HFFc6 (cell line): ENCODE measurements at regions not wholly inside any gene's neighbourhood (a gene's known extent, or its start where the extent isn't known, plus 50 kb on each side); places are given as distances from the start of the nearest gene placed in this dataset.
"Not testable (repeated sequence)": the region's sequence is repeated elsewhere in the genome, so short reads cannot be mapped to it uniquely, and the experiment has no call there.

Experiments
- DNase-seq: peaks from one replicate; pipeline ENCODE4 v3.0.0-alpha.2; 2018
- H3K27ac Mint-ChIP-seq: 2 replicates; pipeline ENCODE4 v1.8.0; 2020; ENCODE audit warnings: mild to moderate bottlenecking, mixed read lengths
- H3K27me3 Mint-ChIP-seq: 2 replicates; pipeline ENCODE4 v1.8.0; 2021; ENCODE audit warnings: mild to moderate bottlenecking, moderate library complexity, mixed read lengths; ENCODE audit not compliant: insufficient read depth
- H3K36me3 Mint-ChIP-seq: 2 replicates; pipeline ENCODE4 v1.8.0; 2021; ENCODE audit warnings: low read depth, mixed read lengths
- H3K4me1 Mint-ChIP-seq: 2 replicates; pipeline ENCODE4 v1.8.0; 2020; ENCODE audit warnings: low read depth, mixed read lengths
- H3K4me3 Mint-ChIP-seq: 2 replicates; pipeline ENCODE4 v1.8.0; 2020; ENCODE audit warnings: mild to moderate bottlenecking, moderate library complexity, mixed read lengths
- H3K9me3 Mint-ChIP-seq: 2 replicates; pipeline ENCODE4 v1.8.0; 2020; ENCODE audit warnings: mild to moderate bottlenecking, mixed read lengths
- CTCF ChIP-seq: fragments of 200-600 bp; sonication (generic); IDR thresholded peaks from 2 replicates; pipeline ENCODE4 v1.5.0; 2021; ENCODE audit warnings: antibody characterized with exemption, mild to moderate bottlenecking

- Mint-ChIP-seq H3K27me3 (peaks cover 4% of the 10 kb centered on the region; the same call in 1 of the 2 replicates), H3K36me3 (peaks cover 8% of the 10 kb centered on the region; the same call in 1 of the 2 replicates), H3K27ac (no peak overlapping the region), H3K9me3 (peaks cover 13% of the 10 kb centered on the region), H3K4me1 (peaks cover under 1% of the 10 kb centered on the region; the same call in 1 of the 2 replicates), H3K4me3 (no peak overlapping the region)
- DNase-seq, result no peak
- no peak for TF ChIP-seq CTCF
These were observed 78.9 kb upstream of the PPP2R3B start for GRCh38 chrX:465418-466215.

- not testable (repeated sequence) for H3K27me3 Mint-ChIP-seq, DNase-seq, H3K9me3 Mint-ChIP-seq, H3K27ac Mint-ChIP-seq, H3K4me3 Mint-ChIP-seq, H3K36me3 Mint-ChIP-seq
- peaks cover 13% of the 10 kb centered on the region for H3K4me1 Mint-ChIP-seq
These were observed 80.1 kb upstream of the PPP2R3B start for GRCh38 chrX:466836-467235.

GRCh38 chrX:467686-468085 is 81.0 kb upstream of the PPP2R3B start:
- not testable (repeated sequence) for H3K27ac Mint-ChIP-seq, H3K27me3 Mint-ChIP-seq, H3K36me3 Mint-ChIP-seq, H3K9me3 Mint-ChIP-seq, H3K4me3 Mint-ChIP-seq, DNase-seq
- peaks cover 18% of the 10 kb centered on the region for H3K4me1 Mint-ChIP-seq

GRCh38 chrX:468979-469378 is 82.3 kb upstream of the PPP2R3B start:
- peaks cover 8% of the 10 kb centered on the region for H3K27me3 Mint-ChIP-seq
- no peak overlapping the region for H3K27ac Mint-ChIP-seq
- peaks cover 6% of the 10 kb centered on the region; the same call in 1 of the 2 replicates for H3K36me3 Mint-ChIP-seq
- peaks cover 4% of the 10 kb centered on the region; the same call in 1 of the 2 replicates for H3K9me3 Mint-ChIP-seq
- H3K4me3 Mint-ChIP-seq, result no peak overlapping the region
- peaks cover 18% of the 10 kb centered on the region for H3K4me1 Mint-ChIP-seq
- TF ChIP-seq CTCF, result no peak
- no peak for DNase-seq

GRCh38 chrX:470686-471085 is 84.0 kb upstream of the PPP2R3B start:
- H3K27me3 Mint-ChIP-seq, result peaks cover 5% of the 10 kb centered on the region
- no peak for DNase-seq
- peaks cover 9% of the 10 kb centered on the region; the same call in 1 of the 2 replicates for H3K9me3 Mint-ChIP-seq
- peaks cover 11% of the 10 kb centered on the region for H3K36me3 Mint-ChIP-seq
- TF ChIP-seq CTCF, result no peak
- peak overlapping the region; percentile 87 for H3K4me3 Mint-ChIP-seq
- peak overlapping the region; percentile 84 for H3K27ac Mint-ChIP-seq
- peaks cover 23% of the 10 kb centered on the region for H3K4me1 Mint-ChIP-seq

- peaks cover 17% of the 10 kb centered on the region for H3K36me3 Mint-ChIP-seq
- peaks cover 9% of the 10 kb centered on the region for H3K27me3 Mint-ChIP-seq
- peak overlapping the region; percentile 87 for H3K4me3 Mint-ChIP-seq
- peak overlapping the region; percentile 84 for H3K27ac Mint-ChIP-seq
- H3K9me3 Mint-ChIP-seq, result peaks cover 15% of the 10 kb centered on the region
- peak; percentile 4 for DNase-seq
- H3K4me1 Mint-ChIP-seq, result peaks cover 29% of the 10 kb centered on the region
- TF ChIP-seq CTCF, result no peak
These were observed 84.6 kb upstream of the PPP2R3B start for GRCh38 chrX:471281-471680.

GRCh38 chrX:472275-472674 is 85.6 kb upstream of the PPP2R3B start:
- Mint-ChIP-seq H3K36me3 (peaks cover 23% of the 10 kb centered on the region), H3K4me1 (peaks cover 34% of the 10 kb centered on the region), H3K4me3 (peak overlapping the region; percentile 87; the same call in 1 of the 2 replicates), H3K9me3 (peaks cover 25% of the 10 kb centered on the region)
- not testable (repeated sequence) for DNase-seq, H3K27ac Mint-ChIP-seq, H3K27me3 Mint-ChIP-seq
